ENCODE measurements at regions not wholly inside any gene's neighbourhood (a gene's known extent, or its start where the extent isn't known, plus 50 kb on each side); places are given as distances from the start of the nearest gene placed in this dataset.

- peak in 1 of 5 donors; percentile 47 for DNase-seq
Measured at GRCh38 chr17:55580596-55581133, 69.4 kb upstream of the SMIM36 start.

GRCh38 chr17:55577687-55578086 lies 66.4 kb upstream of the SMIM36 start:
- DNase-seq = peak in 4 of 5 donors; percentile 5 to 26 (median 14)

DNA sequence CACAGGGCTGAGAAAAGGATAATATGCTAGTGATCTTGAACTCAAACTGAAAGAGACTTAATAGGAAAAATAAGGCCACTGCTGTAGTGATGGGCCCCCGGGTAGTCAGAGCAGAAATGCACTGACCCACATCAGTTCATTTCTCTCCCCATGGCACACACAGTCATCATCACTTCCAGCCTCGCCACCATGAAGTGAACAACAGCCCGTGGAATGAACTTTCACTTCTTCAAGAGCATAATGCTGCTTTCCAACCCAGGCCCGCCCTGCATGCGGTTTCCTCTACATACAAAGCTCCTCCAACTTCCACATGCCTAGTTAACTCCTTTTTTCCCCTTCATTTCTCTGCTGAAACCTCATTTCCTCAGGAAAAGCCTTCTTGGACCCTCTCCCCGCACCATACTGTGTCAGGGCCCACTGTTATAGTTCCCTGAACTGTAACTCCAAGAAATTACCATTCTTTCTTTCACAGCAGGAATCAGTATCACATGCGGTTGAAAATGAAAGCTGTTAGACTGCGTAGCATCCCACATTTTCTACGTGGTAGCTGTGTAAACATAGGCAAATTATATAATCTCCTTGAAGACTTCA lies 65.8 kb upstream of the SMIM36 start:
- DNase-seq = peak in 2 of 5 donors; percentile 15 to 46

DNA sequence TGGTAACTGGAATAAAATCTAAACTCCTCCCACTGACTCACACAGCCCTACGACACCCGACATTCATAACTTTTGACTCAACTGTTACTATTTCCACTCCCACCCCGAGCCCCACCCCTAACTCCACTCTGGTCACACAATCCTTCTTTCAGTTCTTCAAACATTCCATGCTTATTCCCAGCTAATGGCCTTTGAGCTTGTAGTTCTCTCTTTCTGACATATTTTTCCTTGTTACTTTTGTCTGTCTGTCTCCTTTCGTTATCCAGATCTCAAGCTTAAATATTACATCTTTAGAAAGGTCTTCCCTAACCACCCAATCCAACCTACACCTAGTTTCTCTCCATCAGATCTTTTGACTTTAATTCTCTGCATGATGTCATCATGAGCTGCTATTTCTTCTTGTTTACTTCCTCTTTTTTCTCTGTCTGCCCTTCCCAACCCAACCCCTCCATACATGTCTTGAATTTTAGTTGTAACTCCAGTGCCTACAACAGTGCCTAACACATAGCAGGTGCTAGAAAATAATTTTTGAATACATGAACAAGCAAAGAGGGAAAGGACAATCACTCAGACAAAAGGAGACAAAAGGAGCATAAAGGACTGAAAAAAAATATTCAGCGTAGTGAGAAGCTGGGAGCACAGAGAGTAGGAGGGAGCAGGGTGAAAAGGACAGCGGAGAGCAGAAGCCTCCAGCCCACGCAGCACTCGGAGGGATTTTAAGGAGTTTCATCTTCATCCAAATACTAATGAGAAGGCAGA lies 65.2 kb upstream of the SMIM36 start:
- DNase-seq = no peak

- no peak for DNase-seq
Measured at GRCh38 chr17:55575058-55575636, 63.9 kb upstream of the SMIM36 start.

DNA sequence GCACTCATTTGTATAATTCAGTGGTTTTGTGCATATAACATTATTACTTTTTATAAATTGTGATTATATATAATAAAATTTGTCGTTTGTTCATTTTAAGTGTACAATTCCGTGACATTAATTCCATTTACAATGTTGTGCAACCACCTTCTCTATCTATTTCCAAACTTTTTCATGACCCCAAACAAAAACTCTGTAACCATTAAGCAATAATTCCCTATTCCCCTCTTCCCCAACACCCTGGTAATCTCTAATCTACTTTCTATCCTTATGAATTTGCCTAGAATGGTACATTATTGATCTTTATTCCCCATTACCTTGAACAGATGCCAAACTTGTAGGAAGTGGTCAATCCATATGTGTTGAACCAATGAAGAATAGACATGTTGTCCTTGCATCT lies 61.3 kb upstream of the SMIM36 start:
- no peak for DNase-seq

DNA sequence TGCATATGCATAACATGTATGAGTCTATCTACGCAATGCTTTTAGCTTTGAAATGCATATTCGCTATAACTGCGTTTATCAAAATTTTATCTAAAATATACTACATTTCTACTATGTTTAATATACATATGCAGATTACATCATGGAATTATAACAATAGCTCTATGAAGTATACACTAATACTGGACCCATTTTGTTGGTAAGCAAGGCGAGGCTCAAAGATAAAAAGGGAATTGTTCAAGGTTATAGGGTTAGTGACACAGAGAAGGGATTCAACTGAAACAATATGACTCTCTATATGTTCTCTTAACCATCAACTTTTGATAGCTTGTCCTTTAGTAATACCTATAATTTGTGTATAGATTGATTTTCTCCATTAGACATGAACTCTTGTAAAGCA lies 60.9 kb upstream of the SMIM36 start:
- DNase-seq = no peak

DNA sequence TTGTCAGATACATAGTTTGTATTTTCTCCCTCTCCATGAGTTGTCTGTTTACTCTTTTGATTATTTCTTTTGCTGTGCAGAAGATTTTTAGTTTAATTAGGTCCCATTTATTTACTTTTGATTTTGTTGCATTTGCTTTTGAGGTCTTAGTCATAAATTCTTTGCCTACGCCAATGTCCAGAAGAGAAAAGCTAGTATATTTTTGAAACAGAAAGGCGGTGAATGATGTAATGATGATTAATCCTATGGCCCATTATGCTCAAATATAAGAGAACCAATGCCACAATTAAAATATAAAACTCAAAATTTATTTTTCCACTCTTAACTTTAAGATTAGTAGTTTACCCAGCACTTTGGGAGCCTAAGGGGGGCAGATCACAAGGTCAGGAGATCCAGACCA lies 59.8 kb upstream of the SMIM36 start:
- no peak for DNase-seq

GRCh38 chr17:55570391-55570790 lies 59.1 kb upstream of the SMIM36 start:
- DNase-seq = no peak

DNA sequence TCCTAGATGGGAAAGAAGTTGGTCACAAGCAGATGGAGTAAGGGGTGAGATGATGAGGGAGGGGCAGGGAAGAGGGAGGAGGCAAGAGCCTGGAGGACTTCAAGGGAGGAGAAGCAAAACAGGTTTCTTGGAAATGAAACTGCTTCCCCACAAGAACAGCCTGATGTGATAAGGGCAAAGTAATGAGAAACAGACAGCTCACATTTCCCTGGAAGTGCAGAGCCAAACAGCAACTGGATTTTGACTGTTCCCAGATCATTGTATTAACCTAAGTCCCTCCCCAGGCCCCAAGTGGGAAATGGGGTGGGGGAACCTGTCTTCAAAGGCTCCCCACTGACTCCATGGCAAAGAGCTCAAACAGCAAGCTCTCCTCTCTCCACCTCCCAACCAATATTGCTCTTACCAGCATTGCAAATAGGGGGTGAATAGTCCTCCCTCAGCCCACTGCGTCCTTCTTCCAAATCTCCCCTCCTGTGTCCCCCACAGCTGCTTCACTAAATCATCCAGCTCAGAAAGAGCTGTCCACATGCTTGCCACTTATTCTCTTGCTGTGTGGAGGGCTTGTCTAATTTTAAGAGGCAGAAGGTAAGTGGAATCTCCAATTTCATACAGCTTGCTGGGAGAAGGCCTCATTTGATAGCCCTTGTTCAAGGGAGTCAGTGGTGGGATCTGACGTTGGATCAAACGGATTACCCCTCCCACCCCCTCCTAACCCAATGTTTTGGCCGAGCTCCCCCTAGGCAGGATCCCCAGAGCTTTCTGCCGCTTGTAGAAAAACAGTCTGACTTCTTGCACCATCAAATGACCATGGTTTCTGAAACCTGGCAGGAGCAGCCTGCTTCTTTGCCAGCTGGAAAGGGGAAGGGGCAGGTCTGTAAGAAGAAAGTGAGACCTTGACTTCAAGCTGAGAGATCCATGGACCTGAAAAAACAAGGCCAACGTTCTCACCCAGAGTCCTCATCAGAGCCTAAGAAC lies 56.3 kb upstream of the SMIM36 start:
- DNase-seq = no peak

GRCh38 chr17:55564081-55564480 lies 52.8 kb upstream of the SMIM36 start:
- no peak for DNase-seq

- DNase-seq = no peak
Measured at GRCh38 chr17:55563363-55563762, 52.1 kb upstream of the SMIM36 start.

- peak in 1 of 5 donors; percentile 20 for DNase-seq
Measured at GRCh38 chr17:55561973-55562495, 50.8 kb upstream of the SMIM36 start.

DNA sequence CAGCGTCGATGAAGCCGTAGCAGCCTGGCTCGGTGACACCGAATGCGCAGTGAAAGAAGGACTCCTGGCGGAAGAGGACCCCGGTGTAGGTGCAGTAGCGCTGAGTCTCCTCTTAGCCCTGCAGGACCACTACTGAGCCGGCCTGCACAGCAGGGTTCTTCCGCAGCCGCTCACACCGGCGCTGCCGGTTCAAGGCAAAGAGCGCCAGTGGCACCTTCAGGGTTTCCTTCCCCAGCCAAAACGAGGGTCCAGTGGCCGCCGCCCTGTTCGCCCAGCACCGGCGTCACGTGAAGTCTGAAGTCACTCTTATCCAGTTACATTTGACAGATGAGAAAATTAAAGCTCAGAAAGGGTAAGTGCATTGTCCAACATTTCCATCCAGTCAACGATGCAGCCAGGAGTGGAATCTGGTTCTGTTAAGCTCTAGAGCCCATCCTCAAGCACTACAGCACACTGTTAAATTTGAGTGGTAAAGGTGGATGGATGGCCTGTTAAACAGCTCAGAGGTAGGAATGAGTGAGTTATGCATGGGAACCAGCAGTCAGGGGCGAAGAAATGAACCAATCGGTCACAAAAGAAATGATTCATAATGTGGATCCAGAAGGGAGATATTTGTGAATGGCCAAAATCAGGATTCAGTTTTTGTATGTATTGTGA lies 50.2 kb upstream of the SMIM36 start:
- DNase-seq = no peak

Measured in T-helper 1 cell (primary cell).